Naive thymus-derived CD4-positive, alpha-beta T cell (primary cell): ENCODE measurements at regions not wholly inside any gene's neighbourhood (a gene's known extent, or its start where the extent isn't known, plus 50 kb on each side); places are given as distances from the start of the nearest gene placed in this dataset.

Experiments
- ATAC-seq: fragments of 150-1000 bp; cut with Tn5 transposase; 2 replicates; pipeline ENCODE4 v1.10.0; 2021; ENCODE audit warnings: mild to moderate bottlenecking, moderate library complexity
- CTCF ChIA-PET: fragments of 350-600 bp; sonication (Branson Sonifier 250); formaldehyde crosslinking; loops from one replicate; lab custom pipeline; 2021; ENCODE audit warnings: antibody characterized with exemption; lab: Charles Lee
- POLR2A ChIA-PET: fragments of 350-600 bp; sonication (Branson Sonifier 250); formaldehyde crosslinking; loops from one replicate; lab custom pipeline; 2021; ENCODE audit warnings: antibody characterized with exemption, inconsistent platforms; lab: Charles Lee
- DNase-seq, 9 donors: peaks; one replicate each; pipeline versions ENCODE4 v3.0.0 to v3.0.0-alpha.2; 2020 to 2022; ENCODE audit warnings: mixed read lengths in 1 of 9
- H3K27ac ChIP-seq: one replicate; pipeline ENCODE4 v1.7.0; 2013; ENCODE audit warnings: mild to moderate bottlenecking, low read depth, low read length, moderate library complexity
- H3K27me3 ChIP-seq, 2 donors: one replicate each; pipeline ENCODE4 v1.7.0; 2013; ENCODE audit warnings: low read length in 2 of 2, mild to moderate bottlenecking in 2 of 2, moderate library complexity in 2 of 2; ENCODE audit not compliant: control insufficient read depth in 2 of 2, insufficient read depth in 2 of 2
- H3K36me3 ChIP-seq, 3 experiments: 1 replicate in 2 of 3; 2 replicates in 1 of 3; pipeline ENCODE4 v1.7.0; 2013; ENCODE audit warnings: low read length in 3 of 3, mild to moderate bottlenecking in 3 of 3, moderate library complexity in 1 of 3; ENCODE audit not compliant: insufficient read depth in 3 of 3, control insufficient read depth in 2 of 3
- H3K4me1 ChIP-seq, 2 donors: one replicate each; pipeline ENCODE4 v1.7.0; 2013; ENCODE audit warnings: low read length in 2 of 2, mild to moderate bottlenecking in 2 of 2, moderate library complexity in 1 of 2; ENCODE audit not compliant: control insufficient read depth in 2 of 2, insufficient read depth in 2 of 2
- H3K4me3 ChIP-seq: 2 replicates; pipeline ENCODE4 v1.7.0; 2013; ENCODE audit warnings: mild to moderate bottlenecking, low read length
- H3K9me3 ChIP-seq, 3 experiments: 1 replicate in 2 of 3; 2 replicates in 1 of 3; pipeline ENCODE4 v1.7.0; 2013; ENCODE audit warnings: low read length in 3 of 3; ENCODE audit not compliant: control insufficient read depth in 2 of 3
- H3K27ac Mint-ChIP-seq, 9 donors: one replicate each; pipeline ENCODE4 v1.8.0; 2020 to 2022; ENCODE audit warnings: mixed read lengths in 9 of 9, mild to moderate bottlenecking in 8 of 9, moderate library complexity in 5 of 9, inconsistent platforms in 2 of 9
- H3K27me3 Mint-ChIP-seq, 5 donors: one replicate each; pipeline ENCODE4 v1.8.0; 2021 to 2022; ENCODE audit warnings: mixed read lengths in 5 of 5, mild to moderate bottlenecking in 1 of 5
- H3K36me3 Mint-ChIP-seq, 5 donors: one replicate each; pipeline ENCODE4 v1.8.0; 2020 to 2022; ENCODE audit warnings: mixed read lengths in 5 of 5, mild to moderate bottlenecking in 3 of 5, inconsistent platforms in 1 of 5
- H3K4me1 Mint-ChIP-seq, 7 donors: one replicate each; pipeline ENCODE4 v1.8.0; 2020 to 2022; ENCODE audit warnings: mixed read lengths in 7 of 7, mild to moderate bottlenecking in 3 of 7, inconsistent platforms in 1 of 7
- H3K4me3 Mint-ChIP-seq, 10 donors: one replicate each; pipeline ENCODE4 v1.8.0; 2020 to 2022; ENCODE audit warnings: mild to moderate bottlenecking in 10 of 10, mixed read lengths in 10 of 10, moderate library complexity in 6 of 10, inconsistent platforms in 2 of 10
- H3K9me3 Mint-ChIP-seq, 11 donors: one replicate each; pipeline ENCODE4 v1.8.0; 2020 to 2022; ENCODE audit warnings: mixed read lengths in 11 of 11, mild to moderate bottlenecking in 4 of 11, inconsistent platforms in 1 of 11, moderate library complexity in 1 of 11
- intact Hi-C, 2 donors: fragments of 100-400 bp; cut with micrococcal nuclease; formaldehyde crosslinking; loops; one replicate each; pipeline ENCODE4 v1.15.1; 2023

- CTCF ChIA-PET = no interaction called here
- no peak overlapping the region for H3K27ac Mint-ChIP-seq
Observed at GRCh38 chrX:16018291-16018690, 105.1 kb upstream of the GRPR start.

GRCh38 chrX:16014171-16014570 is 109.2 kb upstream of the GRPR start:
- ChIA-PET CTCF (no interaction called here), POLR2A (no interaction called here)
- H3K36me3 Mint-ChIP-seq = no peaks in the 10 kb centered on the region
- no peaks in the 10 kb centered on the region for H3K4me1 Mint-ChIP-seq
- no peak overlapping the region for H3K27ac Mint-ChIP-seq
- ATAC-seq = no peak
- H3K9me3 ChIP-seq = no peaks in the 10 kb centered on the region
- intact Hi-C loops = no loop called here
- H3K4me3 Mint-ChIP-seq = no peak overlapping the region
- H3K36me3 ChIP-seq = no peaks in the 10 kb centered on the region
- peaks cover 0 to 1% (median 0%) of the 10 kb centered on the region in 11 donors for H3K9me3 Mint-ChIP-seq
- H3K27ac ChIP-seq = no peak overlapping the region
- no peak for DNase-seq
- H3K4me1 ChIP-seq = no peaks in the 10 kb centered on the region
- no peaks in the 10 kb centered on the region for H3K27me3 ChIP-seq
- H3K4me3 ChIP-seq = no peak overlapping the region
- H3K27me3 Mint-ChIP-seq = peaks cover 0 to 6% (median 0%) of the 10 kb centered on the region in 5 donors

More at GRCh38 chrX:16018291-16018690, 105.1 kb upstream of the GRPR start:
- POLR2A ChIA-PET = no interaction called here
- Histone ChIP-seq H3K9me3 (no peaks in the 10 kb centered on the region), H3K27ac (no peak overlapping the region), H3K27me3 (no peaks in the 10 kb centered on the region), H3K4me3 (no peak overlapping the region), H3K36me3 (no peaks in the 10 kb centered on the region), H3K4me1 (no peaks in the 10 kb centered on the region)
- Mint-ChIP-seq H3K27me3 (peaks cover 0 to 19% (median 10%) of the 10 kb centered on the region in 5 donors), H3K4me3 (no peak overlapping the region), H3K36me3 (no peaks in the 10 kb centered on the region), H3K9me3 (no peaks in the 10 kb centered on the region), H3K4me1 (no peaks in the 10 kb centered on the region)
- no peak for ATAC-seq
- intact Hi-C loops = no loop called here
- no peak for DNase-seq

GRCh38 chrX:16012250-16012649 is 111.1 kb upstream of the GRPR start:
- Histone ChIP-seq H3K4me1 (no peaks in the 10 kb centered on the region), H3K4me3 (no peak overlapping the region), H3K9me3 (no peaks in the 10 kb centered on the region), H3K27ac (no peak overlapping the region), H3K27me3 (no peaks in the 10 kb centered on the region), H3K36me3 (no peaks in the 10 kb centered on the region)
- Mint-ChIP-seq H3K27ac (no peak overlapping the region), H3K4me3 (no peak overlapping the region), H3K9me3 (peaks cover 0 to 1% (median 0%) of the 10 kb centered on the region in 11 donors), H3K27me3 (peaks cover 0 to 2% (median 0%) of the 10 kb centered on the region in 5 donors), H3K36me3 (no peaks in the 10 kb centered on the region), H3K4me1 (no peaks in the 10 kb centered on the region)
- intact Hi-C loops = no loop called here
- no peak for ATAC-seq
- CTCF ChIA-PET = no interaction called here
- POLR2A ChIA-PET = no interaction called here
- DNase-seq = no peak

DNA sequence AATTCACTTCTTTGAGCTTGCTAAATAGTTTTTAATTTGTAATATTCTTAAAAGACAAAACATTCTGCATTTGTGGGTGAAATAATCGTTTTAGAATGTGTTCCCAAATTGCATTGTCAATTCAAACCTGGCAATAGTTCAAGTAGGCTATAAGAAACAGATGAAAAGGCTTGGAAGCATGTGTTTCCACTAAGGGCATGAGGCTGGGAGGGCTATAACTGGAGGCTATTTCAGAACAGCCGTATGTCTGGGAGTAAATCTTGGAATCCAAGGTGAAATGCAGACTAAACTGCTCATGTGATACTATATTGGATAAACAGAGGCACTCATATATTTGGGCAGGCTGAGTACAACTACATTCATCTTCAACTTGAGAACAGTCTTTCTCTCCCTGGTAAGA is 117.4 kb upstream of the GRPR start:
- no peak overlapping the region for H3K4me3 ChIP-seq
- H3K9me3 Mint-ChIP-seq = peaks cover 0 to 1% (median 0%) of the 10 kb centered on the region in 11 donors
- intact Hi-C loops = no loop called here
- no peak for ATAC-seq
- no peaks in the 10 kb centered on the region for H3K4me1 ChIP-seq
- H3K36me3 Mint-ChIP-seq = no peaks in the 10 kb centered on the region
- H3K27ac ChIP-seq = no peak overlapping the region
- H3K27me3 Mint-ChIP-seq = peaks cover 0 to 12% (median 0%) of the 10 kb centered on the region in 5 donors
- CTCF ChIA-PET = no interaction called here
- no peaks in the 10 kb centered on the region for H3K36me3 ChIP-seq
- DNase-seq = no peak
- no peak overlapping the region for H3K4me3 Mint-ChIP-seq
- no peak overlapping the region for H3K27ac Mint-ChIP-seq
- no peaks in the 10 kb centered on the region for H3K4me1 Mint-ChIP-seq
- H3K9me3 ChIP-seq = no peaks in the 10 kb centered on the region
- no peaks in the 10 kb centered on the region for H3K27me3 ChIP-seq
- POLR2A ChIA-PET = no interaction called here

- no peak for DNase-seq
- no peak overlapping the region for H3K27ac Mint-ChIP-seq
- ATAC-seq = no peak
- H3K9me3 Mint-ChIP-seq = no peaks in the 10 kb centered on the region
- Histone ChIP-seq H3K9me3 (no peaks in the 10 kb centered on the region), H3K4me3 (no peak overlapping the region), H3K27ac (no peak overlapping the region), H3K36me3 (no peaks in the 10 kb centered on the region), H3K27me3 (no peaks in the 10 kb centered on the region), H3K4me1 (no peaks in the 10 kb centered on the region)
- intact Hi-C loops = no loop called here
- no peak overlapping the region for H3K4me3 Mint-ChIP-seq
- H3K27me3 Mint-ChIP-seq = peaks cover 0 to 12% (median 0%) of the 10 kb centered on the region in 5 donors
- ChIA-PET POLR2A (no interaction called here), CTCF (no interaction called here)
- no peaks in the 10 kb centered on the region for H3K36me3 Mint-ChIP-seq
- no peaks in the 10 kb centered on the region for H3K4me1 Mint-ChIP-seq
Observed at GRCh38 chrX:16002185-16002584, 121.2 kb upstream of the GRPR start.

DNA sequence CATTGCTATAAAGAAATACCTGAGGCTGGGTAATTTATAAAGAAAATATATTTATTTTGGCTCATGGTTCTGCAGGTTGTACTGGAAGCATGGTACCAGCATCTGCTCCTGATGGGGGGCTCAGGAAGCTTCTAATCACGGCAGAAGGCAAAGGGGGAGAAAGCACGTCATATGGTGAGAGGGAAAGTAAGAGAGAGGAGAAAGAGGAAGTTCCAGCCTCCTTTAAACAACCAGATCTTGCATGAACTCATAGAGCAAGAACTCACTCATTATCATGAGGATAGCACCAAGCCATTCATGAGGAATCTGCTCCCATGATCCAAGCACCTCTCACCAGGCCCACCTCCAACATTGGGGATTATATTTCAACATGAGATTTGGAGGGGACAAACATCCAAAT is 125.0 kb upstream of the GRPR start:
- Mint-ChIP-seq H3K36me3 (peaks cover 0 to 4% (median 0%) of the 10 kb centered on the region in 5 donors), H3K4me1 (no peaks in the 10 kb centered on the region), H3K9me3 (peaks cover 0 to 10% (median 2%) of the 10 kb centered on the region in 11 donors), H3K27ac (no peak overlapping the region), H3K27me3 (peaks cover 2 to 16% (median 9%) of the 10 kb centered on the region in 5 donors), H3K4me3 (no peak overlapping the region)
- H3K36me3 ChIP-seq = no peaks in the 10 kb centered on the region
- DNase-seq = no peak
- no peak overlapping the region for H3K4me3 ChIP-seq
- POLR2A ChIA-PET = no interaction called here
- H3K27ac ChIP-seq = no peak overlapping the region
- CTCF ChIA-PET = no interaction called here
- intact Hi-C loops = no loop called here
- no peak for ATAC-seq
- H3K27me3 ChIP-seq = no peaks in the 10 kb centered on the region
- no peaks in the 10 kb centered on the region for H3K9me3 ChIP-seq
- H3K4me1 ChIP-seq = no peaks in the 10 kb centered on the region

DNA sequence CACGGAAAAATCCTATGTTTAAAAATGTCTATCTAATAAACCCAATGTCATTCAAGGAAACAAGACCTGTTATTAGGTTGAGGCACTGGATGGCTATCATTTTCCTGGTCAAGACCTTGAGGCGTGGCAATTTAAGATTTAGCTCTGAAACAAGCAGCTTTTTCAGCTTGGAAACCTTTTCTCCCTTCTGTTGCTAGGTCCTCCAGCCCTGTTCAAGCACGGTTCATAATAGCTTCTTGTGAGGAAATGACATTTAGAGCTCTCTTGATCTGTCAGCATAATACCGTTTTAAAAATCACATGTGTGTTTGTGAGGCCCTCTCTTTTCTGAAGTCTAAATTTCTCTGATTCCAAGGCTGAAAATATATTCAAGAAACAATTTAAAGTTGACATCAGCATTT is 133.6 kb upstream of the GRPR start:
- Histone ChIP-seq H3K4me1 (no peaks in the 10 kb centered on the region), H3K27me3 (no peaks in the 10 kb centered on the region), H3K9me3 (no peaks in the 10 kb centered on the region), H3K36me3 (no peaks in the 10 kb centered on the region), H3K27ac (no peak overlapping the region), H3K4me3 (no peak overlapping the region)
- CTCF ChIA-PET = interaction anchor here (0.6 kb wide), 1 partner anchor 397 kb away, joined by 3 read pairs; no protein-coding TSS in a partner anchor
- POLR2A ChIA-PET = no interaction called here
- peaks cover 0 to 9% (median 4%) of the 10 kb centered on the region in 5 donors for H3K27me3 Mint-ChIP-seq
- no peaks in the 10 kb centered on the region for H3K4me1 Mint-ChIP-seq
- DNase-seq (no peak), ATAC-seq (no peak)
- peaks cover 0 to 4% (median 0%) of the 10 kb centered on the region in 11 donors for H3K9me3 Mint-ChIP-seq
- intact Hi-C loops = no loop called here
- H3K4me3 Mint-ChIP-seq = no peak overlapping the region
- no peak overlapping the region for H3K27ac Mint-ChIP-seq
- H3K36me3 Mint-ChIP-seq = no peaks in the 10 kb centered on the region
